ENCODE measurements at regions not wholly inside any gene's neighbourhood (a gene's known extent, or its start where the extent isn't known, plus 50 kb on each side); places are given as distances from the start of the nearest gene placed in this dataset.
"Not testable (repeated sequence)": the region's sequence is repeated elsewhere in the genome, so short reads cannot be mapped to it uniquely, and the experiment has no call there.

- in situ Hi-C loops (cut with HindIII; ENCODE audit: low pct_ligation_motif_present, low pct_unique_long_range_greater_than_20kb, low sequenced_read_pairs): no loop called here
- DNase-seq: no peak
Observed at GRCh38 chr15:95075792-95076677, 844.7 kb downstream of the MCTP2 start.

GRCh38 chr15:95076678-95076990 lies 845.3 kb downstream of the MCTP2 start:
- in situ Hi-C loops (cut with HindIII; ENCODE audit: low pct_ligation_motif_present, low pct_unique_long_range_greater_than_20kb, low sequenced_read_pairs): no loop called here
- DNase-seq: no peak

- DNase-seq: no peak
- in situ Hi-C loops (cut with HindIII; ENCODE audit: low pct_ligation_motif_present, low pct_unique_long_range_greater_than_20kb, low sequenced_read_pairs): no loop called here
Observed at GRCh38 chr15:95078003-95078402, 846.6 kb downstream of the MCTP2 start.

GRCh38 chr15:95080228-95080627 lies 848.9 kb downstream of the MCTP2 start:
- DNase-seq; in situ Hi-C loops (cut with HindIII; ENCODE audit: low pct_ligation_motif_present, low pct_unique_long_range_greater_than_20kb, low sequenced_read_pairs): not testable (repeated sequence)

- in situ Hi-C loops (cut with HindIII; ENCODE audit: low pct_ligation_motif_present, low pct_unique_long_range_greater_than_20kb, low sequenced_read_pairs): no loop called here
- DNase-seq: no peak
Observed at GRCh38 chr15:95085056-95085455, 853.7 kb downstream of the MCTP2 start.

GRCh38 chr15:95086531-95087252 lies 855.3 kb downstream of the MCTP2 start:
- peak; percentile 31 for DNase-seq
- in situ Hi-C loops (cut with HindIII; ENCODE audit: low pct_ligation_motif_present, low pct_unique_long_range_greater_than_20kb, low sequenced_read_pairs): no loop called here

- in situ Hi-C loops (cut with HindIII; ENCODE audit: low pct_ligation_motif_present, low pct_unique_long_range_greater_than_20kb, low sequenced_read_pairs): no loop called here
- DNase-seq: no peak
Observed at GRCh38 chr15:95087253-95087609, 855.9 kb downstream of the MCTP2 start.

GRCh38 chr15:95091444-95091843 lies 860.1 kb downstream of the MCTP2 start:
- DNase-seq: no peak
- in situ Hi-C loops (cut with HindIII; ENCODE audit: low pct_ligation_motif_present, low pct_unique_long_range_greater_than_20kb, low sequenced_read_pairs): no loop called here

GRCh38 chr15:95095250-95095649 lies 863.9 kb downstream of the MCTP2 start:
- no peak for DNase-seq
- in situ Hi-C loops (cut with HindIII; ENCODE audit: low pct_ligation_motif_present, low pct_unique_long_range_greater_than_20kb, low sequenced_read_pairs): no loop called here

GRCh38 chr15:95096651-95097050 lies 865.3 kb downstream of the MCTP2 start:
- in situ Hi-C loops (cut with HindIII; ENCODE audit: low pct_ligation_motif_present, low pct_unique_long_range_greater_than_20kb, low sequenced_read_pairs): no loop called here

GRCh38 chr15:95097361-95097760 lies 866.0 kb downstream of the MCTP2 start:
- in situ Hi-C loops (cut with HindIII; ENCODE audit: low pct_ligation_motif_present, low pct_unique_long_range_greater_than_20kb, low sequenced_read_pairs): no loop called here
- peak; percentile 29 for DNase-seq

More at GRCh38 chr15:95096651-95097050, 865.3 kb downstream of the MCTP2 start:
- DNase-seq: no peak

GRCh38 chr15:95105229-95105628 lies 873.9 kb downstream of the MCTP2 start:
- DNase-seq: no peak
- in situ Hi-C loops (cut with HindIII; ENCODE audit: low pct_ligation_motif_present, low pct_unique_long_range_greater_than_20kb, low sequenced_read_pairs): no loop called here

GRCh38 chr15:95106801-95107200 lies 875.4 kb downstream of the MCTP2 start:
- in situ Hi-C loops (cut with HindIII; ENCODE audit: low pct_ligation_motif_present, low pct_unique_long_range_greater_than_20kb, low sequenced_read_pairs): no loop called here
- no peak for DNase-seq

- in situ Hi-C loops (cut with HindIII; ENCODE audit: low pct_ligation_motif_present, low pct_unique_long_range_greater_than_20kb, low sequenced_read_pairs): no loop called here
Observed at GRCh38 chr15:95108673-95109072, 877.3 kb downstream of the MCTP2 start.

GRCh38 chr15:95111969-95112368 lies 880.6 kb downstream of the MCTP2 start:
- in situ Hi-C loops (cut with HindIII; ENCODE audit: low pct_ligation_motif_present, low pct_unique_long_range_greater_than_20kb, low sequenced_read_pairs): no loop called here
- no peak for DNase-seq

More at GRCh38 chr15:95108673-95109072, 877.3 kb downstream of the MCTP2 start:
- no peak for DNase-seq

- in situ Hi-C loops (cut with HindIII; ENCODE audit: low pct_ligation_motif_present, low pct_unique_long_range_greater_than_20kb, low sequenced_read_pairs): no loop called here
- DNase-seq: no peak
Observed at GRCh38 chr15:95113041-95113440, 881.7 kb downstream of the MCTP2 start.

- in situ Hi-C loops (cut with HindIII; ENCODE audit: low pct_ligation_motif_present, low pct_unique_long_range_greater_than_20kb, low sequenced_read_pairs): no loop called here
- no peak for DNase-seq
Observed at GRCh38 chr15:95119041-95119610, 887.8 kb downstream of the MCTP2 start.

GRCh38 chr15:95120595-95120994 lies 889.2 kb downstream of the MCTP2 start:
- no peak for DNase-seq
- in situ Hi-C loops (cut with HindIII; ENCODE audit: low pct_ligation_motif_present, low pct_unique_long_range_greater_than_20kb, low sequenced_read_pairs): no loop called here

GRCh38 chr15:95121191-95121590 lies 889.8 kb downstream of the MCTP2 start:
- in situ Hi-C loops (cut with HindIII; ENCODE audit: low pct_ligation_motif_present, low pct_unique_long_range_greater_than_20kb, low sequenced_read_pairs): no loop called here
- no peak for DNase-seq

GRCh38 chr15:95125803-95126202 lies 894.4 kb downstream of the MCTP2 start:
- in situ Hi-C loops (cut with HindIII; ENCODE audit: low pct_ligation_motif_present, low pct_unique_long_range_greater_than_20kb, low sequenced_read_pairs): no loop called here
- no peak for DNase-seq

All from ACHN (cell line).